Duodenal mucosa (tissue), 2 donors: ENCODE measurements at regions not wholly inside any gene's neighbourhood (a gene's known extent, or its start where the extent isn't known, plus 50 kb on each side); places are given as distances from the start of the nearest gene placed in this dataset.

Source experiments
- H3K27ac ChIP-seq: one replicate; pipeline ENCODE4 v1.7.0; 2013; ENCODE audit warnings: low read depth, low read length
- H3K27me3 ChIP-seq, 2 donors: one replicate each; pipeline ENCODE4 v1.7.0; 2013; ENCODE audit warnings: low read length in 2 of 2, control low read depth in 1 of 2; ENCODE audit not compliant: insufficient read depth in 2 of 2, control insufficient read depth in 1 of 2
- H3K36me3 ChIP-seq, 2 donors: one replicate each; pipeline ENCODE4 v1.7.0; 2013; ENCODE audit warnings: low read length in 2 of 2, control low read depth in 1 of 2; ENCODE audit not compliant: insufficient read depth in 2 of 2, control insufficient read depth in 1 of 2
- H3K4me1 ChIP-seq, 2 donors: one replicate each; pipeline ENCODE4 v1.7.0; 2013; ENCODE audit warnings: low read length in 2 of 2, control low read depth in 1 of 2; ENCODE audit not compliant: insufficient read depth in 2 of 2, control insufficient read depth in 1 of 2
- H3K4me3 ChIP-seq, 2 donors: one replicate each; pipeline ENCODE4 v1.7.0; 2013; ENCODE audit warnings: low read length in 2 of 2, low read depth in 1 of 2
- H3K9ac ChIP-seq, 2 donors: one replicate each; pipeline ENCODE4 v1.7.0; 2013; ENCODE audit warnings: low read length in 2 of 2, low read depth in 1 of 2
- H3K9me3 ChIP-seq, 2 donors: one replicate each; pipeline ENCODE4 v1.7.0; 2013; ENCODE audit warnings: low read length in 2 of 2, control low read depth in 1 of 2; ENCODE audit not compliant: control insufficient read depth in 1 of 2

DNA sequence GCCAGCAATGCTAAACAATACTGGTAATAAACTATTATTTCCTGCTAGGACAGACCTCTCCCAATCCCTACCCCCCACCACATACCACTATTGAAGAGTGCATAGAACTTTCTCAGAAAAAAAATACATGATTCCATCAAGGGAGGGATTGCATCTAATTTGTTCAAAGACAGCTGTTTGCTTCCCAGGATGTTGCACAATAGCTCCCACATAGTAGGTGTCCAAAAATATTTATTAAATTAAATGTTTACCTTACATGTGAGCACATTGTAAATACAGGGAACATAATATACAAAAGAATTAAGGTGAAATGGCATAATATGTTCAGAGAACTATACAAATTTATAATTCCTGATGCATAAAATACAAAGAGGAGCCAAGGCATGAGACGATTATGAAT, 1111.8 kb upstream of the LCORL start:
- H3K9ac ChIP-seq: no peak overlapping the region
- H3K36me3 ChIP-seq: no peaks in the 10 kb centered on the region

DNA sequence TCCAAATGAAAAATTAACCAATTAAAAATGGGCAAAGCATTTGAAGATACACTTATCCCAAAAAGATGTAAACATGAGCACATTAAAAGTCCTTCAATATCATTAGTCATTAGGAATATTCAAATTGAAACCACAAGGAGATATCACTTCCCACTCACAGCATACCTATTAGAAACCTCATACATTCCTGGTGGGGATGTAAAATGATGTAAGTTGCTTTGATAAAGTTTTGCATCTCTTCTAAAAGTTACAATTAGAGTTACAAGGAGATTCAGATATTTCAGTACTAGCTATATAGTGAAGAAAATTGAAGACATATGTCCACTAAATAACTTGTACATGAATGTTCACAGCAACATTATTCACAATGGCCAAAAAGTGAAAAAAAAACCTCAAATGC, 1109.3 kb upstream of the LCORL start:
- no peak overlapping the region for H3K9ac ChIP-seq
- H3K9me3 ChIP-seq: no peaks in the 10 kb centered on the region
- no peak overlapping the region for H3K4me3 ChIP-seq
- H3K27ac ChIP-seq: no peak overlapping the region
- H3K36me3 ChIP-seq: no peaks in the 10 kb centered on the region
- H3K4me1 ChIP-seq: no peaks in the 10 kb centered on the region
- no peaks in the 10 kb centered on the region for H3K27me3 ChIP-seq

More for the DNA sequence above, 1111.8 kb upstream of the LCORL start:
- Histone ChIP-seq H3K9me3 (no peaks in the 10 kb centered on the region), H3K27me3 (no peaks in the 10 kb centered on the region), H3K4me3 (no peak overlapping the region), H3K4me1 (no peaks in the 10 kb centered on the region), H3K27ac (no peak overlapping the region)

DNA sequence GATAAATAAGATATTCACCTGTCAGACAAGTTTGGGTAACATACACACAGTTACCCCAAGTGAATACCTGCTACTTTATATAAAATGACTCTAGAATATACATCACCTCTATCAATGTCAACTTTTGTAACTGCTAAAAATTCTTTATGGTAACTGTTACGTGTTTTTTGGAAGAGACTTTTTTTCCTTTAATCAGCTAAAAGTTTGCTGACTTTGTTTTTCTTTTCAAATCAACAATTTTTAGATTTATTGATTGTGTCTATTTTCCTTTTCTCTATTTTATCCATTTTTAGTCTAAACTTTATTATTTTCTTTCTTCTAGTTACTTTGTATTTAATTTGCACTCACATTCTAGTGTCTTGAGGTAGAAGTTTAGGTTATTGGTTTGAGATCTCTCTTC, 1106.6 kb upstream of the LCORL start:
- no peaks in the 10 kb centered on the region for H3K4me1 ChIP-seq
- H3K27me3 ChIP-seq: no peaks in the 10 kb centered on the region
- no peak overlapping the region for H3K9ac ChIP-seq
- H3K36me3 ChIP-seq: no peaks in the 10 kb centered on the region
- H3K9me3 ChIP-seq: no peaks in the 10 kb centered on the region
- no peak overlapping the region for H3K27ac ChIP-seq
- no peak overlapping the region for H3K4me3 ChIP-seq

DNA sequence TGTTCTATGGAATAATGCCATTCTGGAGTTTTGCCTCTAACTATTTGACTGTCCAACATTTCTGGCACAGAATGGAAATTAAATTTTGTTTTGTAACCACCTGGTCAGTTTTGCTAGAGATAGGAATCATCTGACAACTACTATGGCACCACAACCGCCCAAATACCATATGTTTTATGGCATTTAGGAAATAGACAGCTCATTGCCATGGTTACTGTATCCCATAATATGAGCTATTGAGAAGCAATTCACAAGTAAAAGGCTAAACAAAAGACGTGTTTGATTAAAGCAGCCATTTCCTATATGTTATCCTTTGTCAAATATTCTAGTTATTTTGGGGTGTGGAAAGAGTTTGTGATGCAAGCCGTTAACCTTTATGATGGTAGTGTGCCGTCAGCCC, 1105.3 kb upstream of the LCORL start:
- Histone ChIP-seq H3K27ac (no peak overlapping the region), H3K4me1 (no peaks in the 10 kb centered on the region), H3K9me3 (no peaks in the 10 kb centered on the region), H3K27me3 (no peaks in the 10 kb centered on the region), H3K9ac (no peak overlapping the region), H3K4me3 (no peak overlapping the region), H3K36me3 (no peaks in the 10 kb centered on the region)

DNA sequence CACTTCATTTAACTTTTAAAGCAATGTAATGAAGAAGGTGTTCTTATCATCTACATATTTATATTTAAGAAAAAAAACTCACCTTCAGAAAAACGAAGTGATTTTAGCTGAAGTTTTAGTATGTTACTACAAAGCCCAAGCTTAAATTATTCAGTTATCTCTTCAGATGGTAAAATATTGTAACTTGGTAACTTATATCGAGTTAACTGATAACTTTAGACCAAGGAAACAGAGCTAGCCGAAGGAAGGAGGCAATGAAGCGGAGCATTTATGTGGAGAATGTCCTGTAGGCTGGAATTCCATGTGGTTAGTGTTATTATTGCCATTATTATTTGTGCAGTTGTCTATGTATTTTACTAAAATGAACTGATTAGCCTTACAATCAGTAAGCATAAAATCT, 1102.1 kb upstream of the LCORL start:
- Histone ChIP-seq H3K4me3 (no peak overlapping the region), H3K9me3 (no peaks in the 10 kb centered on the region), H3K27me3 (no peaks in the 10 kb centered on the region), H3K27ac (no peak overlapping the region), H3K4me1 (no peaks in the 10 kb centered on the region), H3K36me3 (no peaks in the 10 kb centered on the region), H3K9ac (no peak overlapping the region)

DNA sequence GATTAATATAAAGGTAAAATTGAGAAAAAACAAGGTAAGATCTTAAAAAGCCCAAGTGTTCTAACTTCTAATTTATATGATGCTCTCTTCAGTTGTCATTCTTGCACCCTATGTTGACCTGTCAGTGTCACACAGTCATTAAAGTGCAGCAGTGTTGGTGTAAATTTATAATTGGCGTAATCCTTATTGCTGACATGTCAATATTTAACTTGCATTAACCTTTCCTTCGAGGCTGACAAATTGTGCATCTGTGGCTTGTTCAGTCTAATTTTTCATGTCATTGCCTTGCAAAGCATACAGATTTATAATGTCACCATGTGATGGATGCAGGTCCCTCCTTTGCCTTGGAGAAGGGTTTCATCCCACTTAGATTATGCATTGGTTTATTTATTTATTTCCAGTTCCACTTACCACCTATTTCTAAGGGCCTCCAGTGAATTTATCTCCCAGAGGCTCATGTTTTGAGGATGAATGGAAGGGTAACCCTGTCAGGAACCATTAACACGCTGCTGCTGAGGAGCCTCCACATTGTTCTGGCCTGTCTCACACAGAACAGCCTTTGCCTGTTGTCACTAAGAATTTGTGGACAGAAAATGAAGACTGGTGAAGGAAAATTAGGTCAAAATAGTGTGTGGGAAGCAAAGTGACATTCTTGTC, 1098.5 kb upstream of the LCORL start:
- H3K9me3 ChIP-seq: peaks cover 0 to 5% of the 10 kb centered on the region in 2 donors
- H3K36me3 ChIP-seq: no peaks in the 10 kb centered on the region
- no peak overlapping the region for H3K9ac ChIP-seq
- H3K4me1 ChIP-seq: no peaks in the 10 kb centered on the region
- no peaks in the 10 kb centered on the region for H3K27me3 ChIP-seq
- no peak overlapping the region for H3K27ac ChIP-seq
- H3K4me3 ChIP-seq: no peak overlapping the region

DNA sequence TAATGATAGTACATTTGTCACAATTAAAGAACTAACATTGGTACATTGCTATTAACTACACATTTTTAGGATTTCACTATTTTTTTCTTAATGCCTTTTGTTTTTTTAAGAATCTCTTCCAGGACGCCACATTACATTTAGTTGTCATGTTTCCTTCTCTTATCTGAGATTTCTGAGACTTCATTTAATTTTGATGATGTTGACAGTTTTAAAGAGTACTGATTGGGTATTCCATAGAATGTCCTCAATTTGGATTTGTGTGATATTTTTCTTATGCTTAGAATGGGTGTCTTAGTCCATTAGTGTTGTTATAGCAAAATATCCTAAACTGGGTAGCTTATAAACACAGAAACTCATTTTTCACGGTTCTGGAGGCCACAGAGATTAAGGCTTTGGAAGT, 1095.5 kb upstream of the LCORL start:
- Histone ChIP-seq H3K9me3 (peaks cover 0 to 5% of the 10 kb centered on the region in 2 donors), H3K9ac (no peak overlapping the region), H3K27me3 (no peaks in the 10 kb centered on the region), H3K4me1 (no peaks in the 10 kb centered on the region), H3K27ac (no peak overlapping the region), H3K4me3 (no peak overlapping the region), H3K36me3 (no peaks in the 10 kb centered on the region)

DNA sequence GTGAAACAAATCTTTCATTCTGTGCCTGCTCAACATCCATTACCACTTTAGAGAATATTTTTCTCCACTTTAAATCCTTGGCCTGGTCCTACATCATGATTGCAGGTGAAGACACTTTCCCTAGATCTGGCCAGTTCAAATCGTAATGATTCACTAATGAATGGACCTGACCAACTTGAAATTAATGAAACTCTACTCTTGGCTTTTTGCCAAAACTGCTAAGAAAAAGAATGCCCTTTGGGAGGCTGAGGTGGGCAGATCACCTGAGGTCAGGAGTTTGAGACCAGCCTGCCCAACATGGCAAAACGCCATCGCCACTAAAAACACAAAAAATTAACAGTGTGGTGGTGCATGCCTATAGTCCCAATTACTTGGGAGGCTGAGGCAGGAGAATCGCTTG, 1082.6 kb upstream of the LCORL start:
- Histone ChIP-seq H3K4me3 (no peak overlapping the region), H3K9me3 (peaks cover 0 to 2% of the 10 kb centered on the region in 2 donors), H3K36me3 (no peaks in the 10 kb centered on the region), H3K27ac (no peak overlapping the region), H3K4me1 (no peaks in the 10 kb centered on the region), H3K27me3 (no peaks in the 10 kb centered on the region), H3K9ac (no peak overlapping the region)

DNA sequence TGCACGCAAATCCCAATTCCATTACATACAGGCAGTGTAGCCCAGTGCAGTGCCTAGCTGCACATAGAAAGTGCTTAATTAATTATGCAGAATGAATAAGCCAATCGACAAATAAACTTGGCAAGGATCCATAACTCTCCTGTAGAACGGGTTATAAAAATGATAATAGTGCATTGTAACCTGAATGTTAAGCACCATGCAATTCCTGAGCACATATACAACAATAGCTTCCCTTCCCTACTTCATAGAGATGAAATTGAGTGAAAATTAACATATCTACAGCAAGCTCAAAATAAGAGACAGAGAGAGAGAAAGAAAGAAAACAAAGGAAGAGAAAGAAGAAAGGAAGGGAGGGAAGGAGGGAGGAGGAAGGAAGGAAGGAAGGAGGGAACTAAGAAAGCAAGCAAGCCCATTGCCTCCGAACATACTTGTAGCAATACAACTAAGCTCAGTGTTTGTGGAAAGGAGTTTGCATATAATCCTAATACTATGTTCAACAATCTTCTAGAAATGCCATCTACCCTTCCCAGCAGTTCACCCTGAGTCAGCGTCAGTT, 1074.0 kb upstream of the LCORL start:
- Histone ChIP-seq H3K9ac (no peak overlapping the region), H3K36me3 (no peaks in the 10 kb centered on the region), H3K9me3 (peaks cover 5 to 8% of the 10 kb centered on the region in 2 donors)

DNA sequence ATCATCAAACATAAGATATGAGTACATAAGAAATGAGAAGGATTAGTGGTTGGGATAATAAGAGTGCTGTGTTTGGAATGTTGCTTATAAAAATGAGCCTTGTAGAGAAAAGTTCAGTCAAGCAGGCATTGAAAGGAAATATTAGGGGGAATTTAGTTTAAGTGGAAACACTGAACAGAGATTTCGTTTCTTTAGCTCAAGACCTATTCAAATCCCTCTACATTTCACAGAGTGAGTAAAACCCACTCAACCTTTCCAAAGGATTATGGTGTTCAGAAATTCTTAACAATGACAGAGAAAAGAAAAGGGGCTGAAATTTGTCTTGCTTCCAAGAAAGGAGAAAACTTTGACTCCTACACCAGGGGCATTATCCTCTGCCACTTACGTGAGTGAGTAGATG, 1072.4 kb upstream of the LCORL start:
- no peak overlapping the region for H3K9ac ChIP-seq
- no peak overlapping the region for H3K4me3 ChIP-seq
- no peaks in the 10 kb centered on the region for H3K36me3 ChIP-seq
- H3K27me3 ChIP-seq: no peaks in the 10 kb centered on the region
- peaks cover 5 to 6% of the 10 kb centered on the region in 2 donors for H3K9me3 ChIP-seq
- no peaks in the 10 kb centered on the region for H3K4me1 ChIP-seq
- H3K27ac ChIP-seq: no peak overlapping the region

More for the DNA sequence above, 1074.0 kb upstream of the LCORL start:
- H3K27me3 ChIP-seq: no peaks in the 10 kb centered on the region
- H3K4me1 ChIP-seq: no peaks in the 10 kb centered on the region
- H3K27ac ChIP-seq: no peak overlapping the region
- no peak overlapping the region for H3K4me3 ChIP-seq
